PC-9 (cell line): ENCODE measurements at regions not wholly inside any gene's neighbourhood (a gene's known extent, or its start where the extent isn't known, plus 50 kb on each side); places are given as distances from the start of the nearest gene placed in this dataset.

Experiments
- CTCF ChIP-seq: fragments of 200-600 bp; sonication (generic); conservative IDR thresholded peaks from 2 replicates; pipeline ENCODE4 v1.6.1; 2017; ENCODE audit warnings: mixed run types, antibody characterized with exemption, mild to moderate bottlenecking, moderate library complexity
- EZH2 ChIP-seq: fragments of 200-600 bp; sonication (generic); IDR thresholded peaks from 2 replicates; pipeline ENCODE4 v1.8.0; 2017; ENCODE audit warnings: antibody characterized with exemption, low read depth

DNA sequence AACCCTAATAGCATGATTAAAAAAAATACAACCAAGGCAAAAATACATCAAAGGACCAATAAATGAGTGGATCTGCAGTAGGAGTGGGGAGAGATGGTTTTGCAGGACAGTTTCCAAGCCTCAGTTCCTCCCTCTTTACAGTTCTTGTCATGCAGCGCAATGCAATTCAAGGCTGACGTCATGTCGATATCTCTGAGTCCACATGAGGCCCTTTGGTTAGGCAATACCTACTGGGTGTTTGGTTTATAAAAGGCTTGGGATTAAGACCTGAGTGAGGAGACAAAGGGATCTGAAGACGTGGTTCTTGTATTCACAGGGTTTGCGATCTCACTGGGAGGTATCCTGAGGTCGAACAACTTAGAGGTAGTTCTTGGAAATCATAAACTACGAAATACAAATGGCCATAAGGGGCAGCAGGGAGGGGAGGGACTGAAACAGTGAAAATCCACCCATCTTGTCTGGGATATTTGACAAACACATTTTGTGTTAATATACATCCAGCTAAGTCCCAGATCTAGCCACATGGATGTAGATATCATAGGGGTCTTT, 441.0 kb downstream of the FUT8 start:
- TF ChIP-seq CTCF (no peak), EZH2 (no peak)
